ENCODE measurements at regions not wholly inside any gene's neighbourhood (a gene's known extent, or its start where the extent isn't known, plus 50 kb on each side); places are given as distances from the start of the nearest gene placed in this dataset.

GRCh38 chr5:35365758-35366157, 135.5 kb upstream of the PRLR start:
- Histone ChIP-seq H3K56ac (replicated peaks; ENCODE audit: insufficient read length, low read depth, low read length) (no peak overlapping the region), H2BK12ac (ENCODE audit: low read depth, low read length) (no peak overlapping the region), H2AK5ac (ENCODE audit: low read depth, low read length) (no peak overlapping the region), H4K8ac (ENCODE audit: extremely low read depth, insufficient read depth, low read length) (no peak overlapping the region), H3K36me3 (ENCODE audit: control insufficient read depth in 2 of 4, insufficient read depth in 4 of 4, low read length in 3 of 4) (no peaks in the 10 kb centered on the region), H3K18ac (ENCODE audit: extremely low read depth, low read length) (no peak overlapping the region), H3K14ac (ENCODE audit: insufficient read length) (no peak overlapping the region), H3K79me1 (ENCODE audit: low read depth, low read length) (no peaks in the 10 kb centered on the region), H3K4ac (replicated peaks; ENCODE audit: insufficient read length, low read depth, low read length) (no peak overlapping the region), H2BK120ac (replicated peaks; ENCODE audit: low read depth, low read length) (no peak overlapping the region), H2BK20ac (ENCODE audit: low read length) (no peak overlapping the region), H3K79me2 (ENCODE audit: control insufficient read depth in 1 of 2, insufficient read depth in 2 of 2, low read length in 2 of 2) (no peaks in the 10 kb centered on the region), H3K23me2 (ENCODE audit: low read depth, low read length) (no peaks in the 10 kb centered on the region), H2AFZ (ENCODE audit: low read length) (no peak overlapping the region; the same call in 1 of the 2 replicates), H4K91ac (replicated peaks; ENCODE audit: insufficient read length, low read length) (no peak overlapping the region), H3K27me3 (replicated peaks in 1 of 4; ENCODE audit: control insufficient read depth in 3 of 4, extremely low read depth in 1 of 4, insufficient read depth in 3 of 4, low read length in 3 of 4) (no peaks in the 10 kb centered on the region), H3K27ac (ENCODE audit: low read depth, low read length) (no peak overlapping the region), H4K5ac (ENCODE audit: insufficient read length, low read depth, low read length) (no peak overlapping the region), H3K9ac (replicated peaks in 1 of 4; ENCODE audit: extremely low read depth in 1 of 4, low read depth in 3 of 4, low read length in 3 of 4) (no peak overlapping the region), H3K4me2 (ENCODE audit: insufficient read depth in 1 of 2, low read depth in 2 of 2, low read length in 2 of 2) (no peak overlapping the region), H3K4me1 (replicated peaks in 1 of 4; ENCODE audit: control insufficient read depth in 3 of 4, insufficient read depth in 4 of 4, low read length in 3 of 4) (peaks cover 0 to 5% (median 0%) of the 10 kb centered on the region in 4 experiments; a peak in 1 of 7 replicates), H3K9me3 (ENCODE audit: insufficient read depth in 2 of 2, low read depth in 1 of 2, low read length in 1 of 2) (no peaks in the 10 kb centered on the region), H2BK15ac (ENCODE audit: low read length) (no peak overlapping the region), H2BK5ac (ENCODE audit: low read depth, low read length) (no peak overlapping the region), H3K23ac (ENCODE audit: insufficient read length) (no peak overlapping the region), H4K20me1 (replicated peaks in 1 of 2; ENCODE audit: control insufficient read depth in 1 of 2, insufficient read depth in 2 of 2, low read length in 2 of 2) (no peaks in the 10 kb centered on the region), H3K4me3 (ENCODE audit: extremely low read depth in 1 of 4, insufficient read depth in 2 of 4, low read depth in 3 of 4, low read length in 4 of 4) (no peak overlapping the region)
- no peak for FAIRE-seq
- ChIA-PET POLR2A (ENCODE audit: partially characterized antibody) (no interaction called here), CTCF (ENCODE audit: partially characterized antibody) (no interaction called here)
- 97% methylated on average over 3 of the region's 3 CpGs; no CpG with 5 or more reads in 1 of the 2 experiments for WGBS, 2 experiments (ENCODE audit: extremely low coverage in 1 of 2, insufficient coverage in 1 of 2, insufficient read length in 1 of 2, insufficient replicate concordance in 2 of 2, low coverage in 1 of 2, low lambda C conversion rate in 2 of 2, missing lambda C conversion rate in 1 of 2)
- no peak for DNase-seq (ENCODE audit: low read depth in 1 of 2, low spot score in 2 of 2)
- no peak for TF ChIP-seq SRF (IDR thresholded peaks at IDR 0.05; ENCODE audit: low read depth, low read length)

Data from H1 (cell line).